CD4-positive, alpha-beta T cell treated with Interleukin-10 for 1 hour (primary cell): ENCODE measurements at regions not wholly inside any gene's neighbourhood (a gene's known extent, or its start where the extent isn't known, plus 50 kb on each side); places are given as distances from the start of the nearest gene placed in this dataset.

Source experiments
- DNase-seq: peaks from one replicate; pipeline ENCODE4 v3.0.0-alpha.2; 2020

DNA sequence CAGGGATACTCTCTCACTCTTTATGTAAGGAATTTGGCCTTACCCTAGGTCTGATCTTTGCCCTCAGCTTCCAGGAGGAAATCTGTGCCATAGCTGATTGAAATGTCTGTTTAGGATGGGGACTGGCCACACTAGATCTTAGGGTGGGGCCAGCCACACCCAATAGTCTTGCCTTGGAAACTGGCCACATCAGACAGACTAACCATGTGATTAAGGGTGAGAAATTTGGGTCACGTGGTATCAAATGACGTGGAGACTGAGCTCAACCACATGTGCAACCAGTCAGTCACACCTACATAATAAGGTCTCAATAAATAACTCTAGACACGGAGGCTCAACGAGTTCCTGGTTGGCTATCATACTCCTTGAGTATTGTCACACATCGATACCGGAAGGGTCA, 113.5 kb downstream of the CNTN3 start:
- no peak for DNase-seq

DNA sequence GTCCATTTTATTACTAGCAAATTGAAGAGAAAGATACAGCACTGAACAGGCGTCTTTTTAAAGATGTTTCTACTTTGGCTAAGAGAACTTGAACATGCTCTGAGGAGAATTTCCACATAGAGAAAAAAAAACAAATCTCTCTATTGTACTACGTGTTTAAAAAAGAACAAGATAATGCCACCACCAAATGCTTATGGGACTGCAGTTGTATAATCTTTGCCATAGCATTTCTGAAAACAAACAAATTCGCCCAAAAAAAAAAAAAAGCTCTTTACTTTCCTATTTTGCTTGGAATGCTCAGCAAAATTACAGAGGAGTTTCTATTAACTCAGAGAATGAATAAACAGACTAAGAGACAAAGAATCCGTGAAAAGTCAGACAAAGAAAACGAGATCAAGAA, 114.2 kb downstream of the CNTN3 start:
- no peak for DNase-seq

DNA sequence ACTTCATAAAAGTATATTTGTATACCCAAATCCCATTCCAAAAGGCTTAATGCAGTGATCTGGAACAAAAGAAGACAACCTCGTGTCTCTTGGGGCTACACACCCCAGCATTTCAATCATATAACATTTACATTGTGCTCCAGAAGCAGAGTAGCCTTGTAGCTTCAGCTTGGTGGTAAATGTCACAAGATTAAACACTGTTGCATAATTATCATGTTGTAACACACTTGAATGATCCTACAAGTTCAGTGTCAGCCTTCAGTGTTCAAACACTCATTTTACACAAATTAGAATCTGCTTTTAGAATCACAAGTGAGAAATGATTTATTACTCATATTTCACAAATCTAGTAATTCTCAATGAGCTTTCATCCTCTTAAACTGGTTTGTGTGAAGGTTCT, 122.6 kb downstream of the CNTN3 start:
- no peak for DNase-seq

DNA sequence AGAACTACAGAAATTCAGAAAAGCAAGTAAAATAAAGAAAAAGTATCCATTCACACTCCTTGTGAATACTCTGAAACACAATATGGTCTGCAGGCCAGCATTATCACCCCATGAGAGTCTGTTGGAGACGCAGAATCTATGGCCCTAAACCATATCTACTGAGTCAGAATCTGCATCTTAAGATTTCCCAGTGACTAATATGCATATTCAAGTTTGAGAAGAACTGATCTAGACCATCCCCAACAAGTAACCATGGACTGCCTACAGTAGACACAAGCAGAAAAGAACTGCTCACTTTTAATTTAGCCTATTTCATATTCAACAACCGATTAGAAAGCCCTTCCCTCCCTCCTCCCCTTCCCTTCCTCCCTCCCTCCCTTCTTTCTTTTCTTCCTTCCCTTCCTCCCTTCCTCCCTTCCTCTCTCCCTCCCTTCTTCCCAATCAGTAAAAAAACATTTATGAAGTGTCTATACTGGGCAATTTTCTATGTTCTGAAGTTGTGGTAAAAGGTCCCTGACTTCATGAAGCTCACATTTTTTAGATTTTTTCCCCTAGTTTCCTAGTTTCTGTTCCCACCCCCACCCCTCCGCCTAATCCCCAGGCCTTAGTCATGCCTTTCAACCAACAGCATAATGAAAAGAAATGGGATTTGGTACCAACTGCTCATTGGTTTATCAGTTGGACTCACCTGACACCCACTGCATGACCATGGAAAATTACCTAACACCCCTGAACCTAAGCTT, 125.2 kb downstream of the CNTN3 start:
- DNase-seq, result no peak

DNA sequence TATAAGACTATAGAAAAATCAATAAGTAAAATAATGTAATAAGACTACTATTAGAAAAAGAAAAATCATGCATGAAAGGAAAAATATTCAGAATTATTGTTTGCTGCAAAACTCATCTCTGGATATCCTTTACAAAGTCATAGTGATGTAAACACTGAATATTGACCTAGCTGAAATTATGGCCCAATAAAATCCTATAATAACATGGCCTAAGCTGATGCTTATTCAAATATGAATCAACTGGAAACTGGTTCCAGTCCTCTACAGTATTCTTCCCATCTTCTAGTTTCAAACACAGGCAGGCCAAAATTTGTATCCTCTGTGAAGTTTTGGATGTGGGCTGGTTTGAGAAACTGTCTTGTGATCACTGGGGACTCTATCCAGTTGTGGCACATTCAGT, 134.5 kb downstream of the CNTN3 start:
- no peak for DNase-seq

DNA sequence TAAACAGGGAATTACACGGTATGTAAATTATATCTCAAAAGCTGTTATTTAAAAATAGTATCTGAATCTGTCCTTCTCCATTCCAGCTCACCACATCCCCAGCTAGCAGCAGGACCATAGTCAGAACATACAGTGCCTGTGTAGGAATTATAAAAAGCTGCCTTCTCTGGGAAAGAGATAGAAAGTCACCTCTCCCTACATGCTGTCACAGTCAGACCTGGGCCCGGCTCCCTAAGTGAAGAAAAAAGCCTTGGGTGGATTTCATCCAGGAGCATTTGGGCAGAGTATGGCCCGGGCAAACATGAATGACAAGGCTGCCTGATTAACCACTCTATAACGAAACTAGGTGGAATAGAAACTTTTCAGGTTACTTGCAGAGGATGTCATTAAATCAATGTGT, 144.1 kb downstream of the CNTN3 start:
- no peak for DNase-seq

DNA sequence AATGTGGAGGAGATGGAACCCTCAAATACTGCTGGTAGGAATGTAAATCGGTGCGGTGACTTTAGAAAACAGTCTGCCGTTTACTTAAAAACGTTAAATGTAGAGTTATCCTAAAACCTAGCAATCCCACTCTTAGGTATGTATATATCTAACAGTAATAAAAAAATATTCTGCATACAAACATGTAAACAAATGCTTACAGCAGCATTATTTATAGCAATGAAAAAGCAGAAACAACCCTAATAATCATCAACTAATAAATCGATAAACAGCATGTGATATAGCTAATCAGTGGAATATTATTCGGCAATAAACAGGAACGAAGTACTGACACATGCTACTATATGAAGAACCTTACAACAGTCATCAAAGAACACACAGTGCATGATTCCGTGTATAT, 144.7 kb downstream of the CNTN3 start:
- DNase-seq, result no peak

DNA sequence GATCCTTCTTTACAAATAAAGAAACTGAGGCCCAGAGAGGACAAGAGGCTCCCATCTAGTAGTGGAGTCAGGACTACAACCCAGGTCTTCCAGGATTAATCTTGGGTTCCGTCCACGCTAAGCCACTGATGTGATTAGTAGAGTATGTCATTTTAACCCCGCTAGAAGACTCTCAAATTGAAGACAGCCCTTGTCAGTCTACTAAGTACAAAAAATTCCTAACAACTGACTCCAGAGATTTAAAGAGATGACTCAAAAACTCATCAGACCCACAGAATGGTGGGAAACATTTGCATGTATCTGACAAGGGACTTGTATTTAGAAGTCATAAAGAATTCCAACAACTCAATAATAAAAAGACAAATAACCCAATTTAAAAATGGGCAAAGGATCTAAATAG, 145.3 kb downstream of the CNTN3 start:
- no peak for DNase-seq

DNA sequence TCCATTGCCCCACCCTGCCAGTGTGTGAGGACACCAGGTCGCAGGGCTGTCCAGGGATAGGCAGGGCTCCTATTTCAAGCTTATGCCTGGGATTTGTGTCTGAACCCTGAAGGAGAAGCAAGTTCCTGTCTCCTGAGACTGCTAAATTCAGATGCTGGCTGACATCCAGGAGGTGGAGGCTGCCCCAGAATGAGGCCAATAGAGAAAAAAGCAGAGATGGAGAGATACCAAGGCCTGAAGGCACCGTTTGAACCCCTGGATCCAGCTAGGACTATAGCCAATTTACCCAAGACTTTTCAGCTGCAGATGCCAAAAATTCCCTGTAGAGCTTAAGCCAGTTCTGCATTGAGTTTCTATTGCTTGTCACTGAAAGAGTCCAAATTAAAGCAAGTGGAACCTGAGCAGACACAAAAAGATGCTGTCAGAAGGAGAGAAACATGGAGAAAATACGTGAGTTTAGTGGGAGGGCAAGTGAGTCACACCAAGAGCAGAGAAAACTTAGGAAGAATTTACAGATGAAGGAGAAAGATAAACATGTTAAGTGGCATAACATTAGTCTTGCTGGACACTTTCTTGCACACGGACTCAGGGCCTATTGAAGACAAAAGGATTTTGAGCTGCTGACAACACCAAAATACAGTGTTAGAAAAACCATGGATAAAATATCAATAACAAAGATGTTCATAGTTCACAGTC, 148.6 kb downstream of the CNTN3 start:
- no peak for DNase-seq

DNA sequence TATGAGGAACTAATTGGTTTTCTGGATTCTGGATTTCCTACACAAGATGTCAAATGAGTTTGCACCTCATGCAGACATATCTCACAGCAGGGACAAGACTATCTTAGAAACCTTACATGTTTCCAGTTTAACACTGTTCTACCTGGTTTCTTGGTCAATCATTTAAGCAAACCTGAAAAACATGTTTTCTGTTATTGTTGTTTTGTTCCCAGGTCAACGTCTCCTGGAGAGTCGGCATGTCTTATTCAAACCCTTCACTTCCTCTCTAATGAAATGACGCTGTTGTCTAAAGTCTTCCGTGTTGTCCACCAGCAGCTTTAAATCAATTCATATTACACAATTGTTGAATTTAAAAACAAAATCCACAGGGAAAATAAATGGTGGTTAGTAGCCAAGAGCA, 150.9 kb downstream of the CNTN3 start:
- DNase-seq, result no peak

DNA sequence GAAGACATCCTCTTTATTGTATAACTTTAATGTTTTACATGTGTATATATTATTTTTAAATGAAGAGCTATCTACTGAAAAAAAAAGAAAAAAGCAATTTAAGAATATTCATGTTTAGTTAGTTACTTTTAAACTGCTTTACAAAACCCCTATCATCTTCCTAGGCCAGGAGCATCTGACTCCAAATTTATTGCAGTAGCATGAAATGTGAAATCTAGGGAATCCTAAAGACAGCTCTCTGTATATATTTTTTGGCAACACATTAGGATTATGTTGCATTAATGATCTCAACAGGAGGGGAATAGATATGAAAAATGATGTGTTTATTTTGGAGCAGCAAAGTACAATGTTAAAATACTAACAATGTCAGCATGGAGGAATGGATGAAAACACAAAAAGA, 158.3 kb downstream of the CNTN3 start:
- DNase-seq, result no peak

DNA sequence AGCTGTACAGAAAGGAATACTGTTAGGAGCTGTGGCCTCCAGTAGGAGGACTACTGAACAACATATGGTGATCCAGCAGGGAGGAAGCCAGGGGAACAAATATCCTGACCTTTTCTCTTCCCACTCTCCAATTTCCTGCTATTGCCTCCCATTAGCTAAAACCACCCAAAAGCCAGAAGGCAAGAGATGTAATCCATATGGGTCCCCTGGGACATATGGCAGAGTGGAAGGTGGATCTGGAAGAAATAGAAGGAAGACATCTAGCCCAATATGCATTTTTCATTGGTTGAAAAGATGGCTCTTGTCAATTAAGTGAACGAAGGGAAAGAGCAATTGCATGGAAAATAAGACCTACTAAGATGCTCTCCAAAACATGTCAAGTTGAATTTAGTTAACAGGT, 167.2 kb downstream of the CNTN3 start:
- DNase-seq, result no peak

DNA sequence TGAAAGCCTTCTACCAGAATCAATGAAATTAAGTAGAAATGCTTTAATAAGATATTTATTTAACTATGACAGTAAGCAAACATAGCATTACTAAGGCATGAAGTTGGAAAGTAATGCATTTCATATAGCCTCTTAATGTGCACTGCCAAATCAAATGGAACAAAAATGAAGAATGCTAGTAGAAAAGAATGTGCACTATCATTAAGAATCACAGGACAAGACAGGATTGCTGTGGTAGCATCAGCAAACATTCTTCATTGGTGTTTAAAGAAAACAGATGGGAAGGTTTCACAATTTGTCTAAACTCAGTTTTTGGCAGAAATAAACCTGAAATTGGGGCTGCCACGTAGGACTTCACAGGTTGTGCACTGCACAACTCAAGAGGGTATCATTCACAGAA, 168.9 kb downstream of the CNTN3 start:
- no peak for DNase-seq

DNA sequence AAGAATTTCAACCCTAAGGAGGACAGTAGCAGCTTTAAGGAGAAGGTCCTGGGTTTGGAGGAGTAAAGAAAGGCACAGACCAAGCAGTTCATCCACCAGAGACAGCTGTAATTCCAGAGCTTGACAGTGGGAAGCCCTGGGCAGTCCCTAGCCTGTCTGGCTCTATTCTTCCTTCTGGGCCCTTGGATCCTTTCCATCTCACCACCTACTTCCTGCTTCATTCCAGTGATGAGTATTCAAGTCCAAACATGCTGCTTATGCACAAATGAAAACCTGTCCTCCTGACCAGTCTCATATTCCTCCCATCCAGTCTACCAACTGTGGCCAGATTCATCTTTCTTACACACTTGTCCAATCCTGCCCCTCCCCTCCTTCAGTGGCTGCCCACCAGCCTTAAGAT, 171.4 kb downstream of the CNTN3 start:
- no peak for DNase-seq

DNA sequence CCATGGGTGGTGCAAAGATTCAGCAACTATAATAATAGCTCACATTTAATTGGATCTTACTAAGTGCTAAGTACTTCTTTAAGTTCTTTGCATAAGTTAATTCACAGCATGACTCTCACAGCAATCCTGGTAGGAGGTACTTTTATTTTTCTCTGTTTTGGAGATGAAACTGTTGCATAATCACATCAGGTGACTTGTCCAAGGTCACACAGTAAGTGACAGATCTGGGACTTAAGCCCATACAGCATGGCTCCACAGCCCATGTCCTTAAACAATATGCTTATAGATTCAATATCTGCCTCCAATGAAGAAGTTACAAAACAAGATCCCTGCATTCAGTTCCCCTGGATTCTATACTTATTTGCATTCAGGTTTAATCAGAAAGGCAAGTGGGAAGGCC, 171.8 kb downstream of the CNTN3 start:
- DNase-seq, result no peak

DNA sequence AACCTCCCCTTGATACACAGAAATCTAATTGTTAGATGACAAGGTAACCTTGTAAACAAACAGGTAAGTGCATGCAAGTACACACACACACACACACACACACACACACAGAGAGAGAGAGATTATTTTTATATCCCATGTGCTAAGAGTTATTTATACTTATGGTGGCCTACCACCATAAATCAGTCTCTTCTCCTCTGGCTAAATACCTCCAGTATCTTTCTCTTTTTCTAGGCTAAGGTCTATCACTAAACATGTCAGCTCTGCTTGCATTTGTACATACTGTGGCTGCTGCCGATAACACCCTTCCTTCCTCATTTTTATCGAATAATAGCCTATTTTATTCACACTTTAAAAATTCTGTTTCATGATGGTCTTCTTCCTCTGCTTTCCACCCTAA, 172.4 kb downstream of the CNTN3 start:
- DNase-seq, result no peak

DNA sequence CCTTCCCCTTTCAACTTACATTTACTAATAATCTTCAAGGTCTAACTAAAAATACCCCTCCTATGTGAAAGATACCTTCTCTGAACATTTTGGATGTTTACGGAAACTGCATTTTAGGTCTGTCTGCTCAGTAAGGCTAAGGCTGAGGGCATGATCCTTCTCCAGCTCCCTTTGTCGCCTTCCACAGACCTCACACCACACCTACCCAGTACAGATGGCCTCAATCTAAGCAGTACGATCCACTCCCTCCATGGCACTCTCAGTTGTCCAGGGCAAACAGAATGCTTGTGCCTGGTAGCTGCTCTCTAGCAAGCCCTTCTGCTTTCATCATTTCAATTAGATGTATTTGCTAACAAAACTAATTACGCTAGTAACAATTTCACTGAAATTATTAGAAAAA, 178.3 kb downstream of the CNTN3 start:
- no peak for DNase-seq

DNA sequence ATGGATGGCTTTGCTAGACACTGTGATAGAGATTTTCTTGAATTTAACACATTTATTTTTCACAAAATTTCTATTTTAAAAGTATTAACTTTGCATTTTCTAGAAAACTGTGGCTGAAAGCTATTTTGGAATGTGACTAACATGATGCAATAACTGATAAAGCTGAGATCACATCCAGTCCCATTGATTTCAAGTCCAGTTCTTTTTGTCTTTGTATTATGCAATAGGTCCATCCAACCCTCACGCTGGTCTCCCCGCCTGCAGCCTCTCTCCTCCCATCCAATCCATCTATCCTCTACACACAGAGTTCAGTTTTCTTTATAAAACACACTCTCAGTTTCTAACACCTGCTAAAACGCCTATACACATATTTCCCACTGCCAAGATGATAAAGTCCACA, 178.8 kb downstream of the CNTN3 start:
- DNase-seq, result no peak

DNA sequence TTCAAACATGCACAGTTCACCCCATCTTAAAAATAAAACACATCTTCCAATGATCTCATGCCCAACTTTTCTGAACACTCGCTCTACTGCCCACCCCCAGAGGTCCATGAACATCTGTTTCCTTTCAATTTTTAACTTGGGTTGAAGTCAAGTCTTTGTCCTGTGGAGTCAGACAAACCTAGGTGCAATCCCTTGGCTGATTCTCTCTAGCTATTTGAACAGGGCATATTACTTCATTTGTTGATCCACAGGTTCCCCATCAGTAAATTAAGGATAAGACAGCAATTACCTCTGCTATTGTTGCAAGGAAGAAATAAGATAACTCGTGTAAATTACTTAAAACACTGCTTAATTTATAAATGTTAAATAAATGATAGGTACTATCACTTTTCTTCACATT, 180.1 kb downstream of the CNTN3 start:
- no peak for DNase-seq

DNA sequence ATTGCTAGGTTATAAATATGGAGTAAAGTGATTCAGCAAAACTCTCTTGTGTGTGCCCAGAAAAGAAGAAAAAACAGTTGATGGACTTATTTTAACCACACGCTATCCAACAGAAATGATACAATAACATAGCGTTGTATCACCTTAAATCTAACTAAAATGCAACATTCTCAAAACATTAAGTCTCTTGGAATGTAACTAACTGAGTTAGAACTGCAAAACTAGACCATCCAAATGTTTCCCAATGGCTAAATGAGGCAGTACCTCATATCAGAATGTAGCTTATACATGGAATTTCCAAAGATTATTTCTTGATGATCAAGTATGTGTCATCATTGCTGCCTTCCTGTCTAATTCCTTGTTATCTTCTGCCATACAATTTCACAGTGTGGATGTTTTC, 187.9 kb downstream of the CNTN3 start:
- DNase-seq, result no peak

DNA sequence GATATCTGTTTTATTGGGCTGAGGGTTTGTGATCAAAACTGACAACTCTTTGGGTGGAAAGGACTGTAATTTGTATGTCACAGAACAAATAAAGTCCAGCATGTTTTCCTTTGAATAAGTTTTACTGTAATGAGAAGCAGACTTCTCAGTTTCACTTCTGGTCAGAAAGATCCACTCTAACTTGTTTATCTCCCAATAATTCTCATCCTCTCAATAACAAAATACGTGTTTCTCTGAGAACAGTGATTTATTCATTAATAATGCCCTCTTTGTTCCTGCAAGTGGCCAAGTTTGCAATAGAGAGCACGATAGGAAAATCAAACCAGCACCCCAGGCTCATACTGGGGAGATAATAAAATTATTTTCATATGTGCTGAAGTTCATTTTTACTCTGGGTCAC, 190.6 kb downstream of the CNTN3 start:
- no peak for DNase-seq

DNA sequence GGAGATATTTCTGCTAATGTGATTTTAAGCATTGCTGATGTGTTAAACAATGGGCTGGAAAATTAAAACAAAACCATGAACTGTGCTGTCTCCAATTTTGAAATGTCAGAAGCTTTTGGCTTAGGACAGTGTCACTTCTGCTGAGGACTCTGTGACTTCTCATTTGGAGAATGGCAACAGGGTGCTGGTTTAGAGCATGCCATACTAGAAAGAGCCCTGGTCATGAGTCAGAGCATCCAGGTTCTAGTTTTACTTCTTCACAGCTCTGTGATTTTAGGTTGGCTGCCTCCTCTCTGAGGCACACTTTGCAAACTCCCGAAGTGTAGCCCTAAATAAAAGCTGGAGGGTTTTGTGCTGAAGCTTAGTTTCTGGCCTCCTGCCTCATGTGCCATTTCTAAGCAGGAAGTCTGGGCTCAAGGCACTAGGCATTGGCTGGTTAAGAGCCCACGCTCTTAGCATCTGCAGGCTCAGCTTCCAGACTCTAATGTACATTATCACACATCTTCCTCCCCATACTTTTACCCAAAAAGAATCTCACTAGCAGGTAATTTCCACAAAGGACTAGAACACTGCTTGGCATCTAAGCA, 193.8 kb downstream of the CNTN3 start:
- no peak for DNase-seq

DNA sequence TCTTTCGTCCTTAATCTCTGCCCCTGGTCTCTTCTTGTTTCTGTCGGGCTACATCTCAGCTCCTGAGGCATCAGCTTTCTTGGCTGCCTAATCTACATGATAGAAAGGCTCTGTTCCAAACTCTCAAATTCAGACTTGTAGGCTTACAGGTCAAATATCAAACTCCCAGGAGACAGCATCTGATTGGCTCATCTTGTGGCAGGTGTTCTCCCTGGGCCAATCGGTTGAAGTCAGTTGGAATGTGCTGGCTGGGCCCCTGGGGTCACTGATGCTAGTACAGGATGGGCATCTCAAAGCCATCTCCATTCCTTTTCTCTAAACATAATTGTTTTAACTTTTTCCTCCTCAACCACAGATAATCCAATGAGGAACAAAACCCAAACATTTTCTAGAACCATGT, 198.7 kb downstream of the CNTN3 start:
- no peak for DNase-seq

DNA sequence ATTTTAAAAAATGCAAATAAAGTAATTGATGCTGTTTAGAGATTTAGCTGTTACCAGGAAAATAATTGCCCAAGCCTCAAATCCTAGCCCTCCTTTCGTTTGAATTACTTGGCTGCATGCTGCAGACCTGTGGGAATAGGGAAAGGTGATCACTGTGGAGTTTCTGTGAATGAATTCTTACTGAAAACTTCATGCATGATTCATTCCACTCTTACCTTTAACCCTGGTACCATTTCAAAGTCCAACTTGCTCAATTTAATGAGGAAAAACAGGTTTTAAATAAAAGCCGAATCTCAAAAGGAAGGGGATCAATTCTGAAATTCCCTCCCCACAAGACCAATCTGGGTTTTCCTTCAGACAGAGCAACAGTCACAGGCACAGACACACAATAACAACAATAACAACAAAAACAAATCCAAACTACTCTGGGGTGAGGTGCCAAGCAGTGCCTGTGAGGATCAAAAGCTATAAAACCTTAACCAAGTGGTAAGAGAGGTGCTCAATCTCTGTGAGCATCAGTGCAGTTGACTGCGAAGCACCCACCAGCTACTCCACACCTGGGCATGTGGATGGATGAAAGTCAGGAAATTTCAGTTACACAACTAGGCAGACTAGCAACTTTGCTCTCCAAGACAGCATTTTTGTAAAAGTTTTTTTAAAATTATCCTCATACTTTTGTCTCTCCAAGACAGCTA, 200.8 kb downstream of the CNTN3 start:
- DNase-seq, result no peak
